Coronary artery (tissue), 2 donors: ENCODE measurements at regions not wholly inside any gene's neighbourhood (a gene's known extent, or its start where the extent isn't known, plus 50 kb on each side); places are given as distances from the start of the nearest gene placed in this dataset.

Source experiments
- DNase-seq: peaks from one replicate; pipeline ENCODE4 v3.0.0-alpha.2; 2017; ENCODE audit warnings: low spot score
- H3K27ac ChIP-seq, 2 donors: fragments of 200-600 bp; sonication (generic); one replicate each; pipeline ENCODE4 v1.5.1; 2016 to 2019
- H3K4me3 ChIP-seq: fragments of 200-600 bp; sonication (generic); 2 replicates; pipeline ENCODE4 v1.5.1; 2016; ENCODE audit warnings: mild to moderate bottlenecking, moderate library complexity
- TF ChIP-seq, protein P1 (sequence below): fragments of 200-600 bp; sonication (generic); IDR thresholded peaks from one replicate; pipeline ENCODE4 v1.5.1; 2019; ENCODE audit warnings: antibody characterized with exemption

DNA sequence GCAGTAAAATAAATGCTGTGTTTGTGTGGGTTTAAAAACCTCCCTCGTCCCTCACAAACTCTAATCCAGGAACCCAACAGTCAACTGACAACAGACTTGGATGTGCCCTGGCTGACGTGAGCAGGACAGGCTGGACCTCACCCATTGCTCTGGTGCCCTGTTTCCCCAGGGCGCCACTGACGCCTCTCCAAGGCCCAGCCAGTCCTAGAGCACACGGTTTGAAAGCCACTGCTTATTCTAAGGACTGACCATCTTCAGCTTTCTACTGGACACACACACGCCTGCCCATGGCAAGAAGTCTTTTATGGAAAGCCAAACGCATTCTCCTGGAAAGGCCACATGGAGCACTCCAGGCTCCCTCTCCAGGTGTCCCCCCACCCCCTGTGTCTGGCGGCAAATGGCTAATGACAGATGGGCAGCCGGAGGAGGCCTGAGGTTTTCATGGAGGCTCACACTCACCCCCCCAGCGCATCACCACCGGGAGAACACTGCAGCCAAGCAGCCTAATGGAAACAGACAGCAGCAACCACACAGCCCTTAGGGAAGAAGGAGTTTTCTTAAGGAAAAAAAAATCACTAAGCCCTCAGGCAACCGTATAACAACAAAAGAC is 319.2 kb downstream of the SOX9 start:
- H3K27ac ChIP-seq, result no peak overlapping the region
- no peak overlapping the region for H3K4me3 ChIP-seq
- TF ChIP-seq, protein P1, sequence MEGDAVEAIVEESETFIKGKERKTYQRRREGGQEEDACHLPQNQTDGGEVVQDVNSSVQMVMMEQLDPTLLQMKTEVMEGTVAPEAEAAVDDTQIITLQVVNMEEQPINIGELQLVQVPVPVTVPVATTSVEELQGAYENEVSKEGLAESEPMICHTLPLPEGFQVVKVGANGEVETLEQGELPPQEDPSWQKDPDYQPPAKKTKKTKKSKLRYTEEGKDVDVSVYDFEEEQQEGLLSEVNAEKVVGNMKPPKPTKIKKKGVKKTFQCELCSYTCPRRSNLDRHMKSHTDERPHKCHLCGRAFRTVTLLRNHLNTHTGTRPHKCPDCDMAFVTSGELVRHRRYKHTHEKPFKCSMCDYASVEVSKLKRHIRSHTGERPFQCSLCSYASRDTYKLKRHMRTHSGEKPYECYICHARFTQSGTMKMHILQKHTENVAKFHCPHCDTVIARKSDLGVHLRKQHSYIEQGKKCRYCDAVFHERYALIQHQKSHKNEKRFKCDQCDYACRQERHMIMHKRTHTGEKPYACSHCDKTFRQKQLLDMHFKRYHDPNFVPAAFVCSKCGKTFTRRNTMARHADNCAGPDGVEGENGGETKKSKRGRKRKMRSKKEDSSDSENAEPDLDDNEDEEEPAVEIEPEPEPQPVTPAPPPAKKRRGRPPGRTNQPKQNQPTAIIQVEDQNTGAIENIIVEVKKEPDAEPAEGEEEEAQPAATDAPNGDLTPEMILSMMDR, result no peak
- no peak for DNase-seq

DNA sequence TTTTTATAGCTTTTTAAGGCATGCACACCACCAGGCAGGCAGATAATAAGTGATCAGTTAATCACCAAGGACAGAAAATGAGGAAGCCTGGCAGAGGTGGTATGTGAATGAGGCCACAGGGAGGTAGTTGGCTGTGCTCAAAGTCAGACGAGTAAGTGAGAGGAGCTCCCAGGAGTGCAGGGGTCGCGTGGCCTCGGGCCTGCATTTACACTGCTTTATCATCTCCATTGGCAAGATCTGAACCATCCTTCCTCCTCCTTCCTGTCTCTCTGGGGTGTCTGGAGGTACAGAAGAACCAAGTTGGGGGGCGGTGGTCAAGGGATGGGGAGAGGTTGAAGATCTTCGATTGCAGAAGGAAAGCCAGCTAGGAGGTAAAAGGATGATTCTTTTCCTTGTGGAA is 320.1 kb downstream of the SOX9 start:
- no peak for DNase-seq
- Histone ChIP-seq H3K27ac (no peak overlapping the region), H3K4me3 (no peak overlapping the region)
- TF ChIP-seq, protein P1, result no peak

GRCh38 chr17:72441909-72442308 is 321.1 kb downstream of the SOX9 start:
- no peak for DNase-seq
- no peak overlapping the region for H3K27ac ChIP-seq
- no peak overlapping the region for H3K4me3 ChIP-seq
- TF ChIP-seq, protein P1, result no peak

GRCh38 chr17:72444517-72445054 is 323.8 kb downstream of the SOX9 start:
- Histone ChIP-seq H3K4me3 (no peak overlapping the region), H3K27ac (no peak overlapping the region)
- DNase-seq, result no peak
- TF ChIP-seq, protein P1, result no peak

- DNase-seq, result no peak
- TF ChIP-seq, protein P1, result no peak
- Histone ChIP-seq H3K4me3 (no peak overlapping the region), H3K27ac (no peak overlapping the region)
Observed at GRCh38 chr17:72445055-72445991, 324.5 kb downstream of the SOX9 start.

DNA sequence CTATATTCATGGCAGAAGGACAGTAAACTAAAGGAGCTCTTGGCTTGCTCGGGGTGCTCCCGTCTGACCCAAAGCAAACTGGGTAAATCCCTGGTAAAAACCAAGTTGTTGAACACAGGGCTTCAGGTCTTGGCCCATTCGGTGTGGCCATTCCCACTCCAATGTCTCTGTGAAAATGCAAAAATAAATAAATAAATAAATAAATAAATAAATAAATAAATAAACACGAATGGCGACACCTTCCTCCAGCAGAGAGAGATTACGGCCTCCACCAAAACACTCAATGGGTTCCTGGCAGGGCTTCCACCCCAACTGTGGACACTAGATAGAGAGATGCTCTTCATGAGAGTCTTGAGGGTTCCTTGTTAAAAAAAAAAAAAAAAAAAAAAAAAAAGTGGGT is 325.3 kb downstream of the SOX9 start:
- H3K27ac ChIP-seq, result no peak overlapping the region
- TF ChIP-seq, protein P1, result no peak
- H3K4me3 ChIP-seq, result no peak overlapping the region
- no peak for DNase-seq
